ENCODE measurements at regions not wholly inside any gene's neighbourhood (a gene's known extent, or its start where the extent isn't known, plus 50 kb on each side); places are given as distances from the start of the nearest gene placed in this dataset.

DNA sequence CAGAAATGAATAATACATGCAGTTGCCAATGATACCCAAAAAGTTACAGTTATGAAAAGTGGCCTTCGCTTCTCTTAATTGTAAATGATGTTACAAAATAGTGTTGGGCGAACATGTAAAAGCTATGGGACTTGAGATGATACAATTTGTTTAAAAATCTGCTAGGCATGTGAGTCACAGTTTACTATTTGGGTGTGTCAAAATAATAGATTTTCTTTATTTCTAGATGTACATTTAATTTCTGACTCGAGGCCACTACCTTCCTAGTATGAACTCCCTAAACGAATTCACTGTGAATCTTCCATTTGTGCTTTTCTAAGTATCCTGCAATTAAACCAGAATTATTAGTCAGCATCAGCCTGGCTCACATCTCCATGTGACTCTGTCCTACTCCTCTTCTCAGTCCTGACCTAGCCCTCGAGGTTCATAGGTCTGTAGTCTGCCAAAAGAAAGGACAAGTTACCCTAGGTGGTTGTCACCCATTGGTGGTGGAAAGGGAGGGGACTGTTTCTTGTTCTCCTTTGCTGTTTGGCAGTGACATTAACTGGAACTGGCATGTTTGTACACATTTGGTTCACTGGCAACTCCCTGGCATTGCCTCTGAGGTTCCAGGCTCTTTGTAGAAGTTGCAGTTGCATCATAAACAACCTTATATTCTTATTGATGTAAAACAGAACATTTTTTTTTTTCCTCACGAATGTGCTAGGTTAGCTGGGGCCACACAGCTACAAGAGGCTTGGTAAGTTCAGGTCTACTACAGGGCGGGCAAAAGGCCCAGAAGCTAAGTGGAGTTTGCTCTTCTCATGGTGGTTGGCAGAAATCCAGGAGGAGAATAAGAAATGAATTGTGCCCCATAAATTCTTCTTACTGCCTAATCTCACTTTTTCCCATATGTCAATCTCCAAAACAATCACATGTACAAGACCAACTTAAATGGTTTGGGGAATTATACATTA is 746.5 kb upstream of the ADAMTS5 start:
- TF ChIP-seq, protein P1, sequence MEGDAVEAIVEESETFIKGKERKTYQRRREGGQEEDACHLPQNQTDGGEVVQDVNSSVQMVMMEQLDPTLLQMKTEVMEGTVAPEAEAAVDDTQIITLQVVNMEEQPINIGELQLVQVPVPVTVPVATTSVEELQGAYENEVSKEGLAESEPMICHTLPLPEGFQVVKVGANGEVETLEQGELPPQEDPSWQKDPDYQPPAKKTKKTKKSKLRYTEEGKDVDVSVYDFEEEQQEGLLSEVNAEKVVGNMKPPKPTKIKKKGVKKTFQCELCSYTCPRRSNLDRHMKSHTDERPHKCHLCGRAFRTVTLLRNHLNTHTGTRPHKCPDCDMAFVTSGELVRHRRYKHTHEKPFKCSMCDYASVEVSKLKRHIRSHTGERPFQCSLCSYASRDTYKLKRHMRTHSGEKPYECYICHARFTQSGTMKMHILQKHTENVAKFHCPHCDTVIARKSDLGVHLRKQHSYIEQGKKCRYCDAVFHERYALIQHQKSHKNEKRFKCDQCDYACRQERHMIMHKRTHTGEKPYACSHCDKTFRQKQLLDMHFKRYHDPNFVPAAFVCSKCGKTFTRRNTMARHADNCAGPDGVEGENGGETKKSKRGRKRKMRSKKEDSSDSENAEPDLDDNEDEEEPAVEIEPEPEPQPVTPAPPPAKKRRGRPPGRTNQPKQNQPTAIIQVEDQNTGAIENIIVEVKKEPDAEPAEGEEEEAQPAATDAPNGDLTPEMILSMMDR (IDR thresholded peaks at IDR 0.05; ENCODE audit: insufficient read depth, low read length, poor library complexity, severe bottlenecking): no peak
- DNase-seq (ENCODE audit: extremely low read depth, insufficient read length): no peak
- H3K4me3 ChIP-seq (replicated peaks; ENCODE audit: low read depth, low read length): no peak overlapping the region
- no peaks in the 10 kb centered on the region for H3K27me3 ChIP-seq (replicated peaks; ENCODE audit: control insufficient read depth, insufficient read depth, low read length)
- no peaks in the 10 kb centered on the region for H3K36me3 ChIP-seq (ENCODE audit: control insufficient read depth, insufficient read depth, low read length)

DNA sequence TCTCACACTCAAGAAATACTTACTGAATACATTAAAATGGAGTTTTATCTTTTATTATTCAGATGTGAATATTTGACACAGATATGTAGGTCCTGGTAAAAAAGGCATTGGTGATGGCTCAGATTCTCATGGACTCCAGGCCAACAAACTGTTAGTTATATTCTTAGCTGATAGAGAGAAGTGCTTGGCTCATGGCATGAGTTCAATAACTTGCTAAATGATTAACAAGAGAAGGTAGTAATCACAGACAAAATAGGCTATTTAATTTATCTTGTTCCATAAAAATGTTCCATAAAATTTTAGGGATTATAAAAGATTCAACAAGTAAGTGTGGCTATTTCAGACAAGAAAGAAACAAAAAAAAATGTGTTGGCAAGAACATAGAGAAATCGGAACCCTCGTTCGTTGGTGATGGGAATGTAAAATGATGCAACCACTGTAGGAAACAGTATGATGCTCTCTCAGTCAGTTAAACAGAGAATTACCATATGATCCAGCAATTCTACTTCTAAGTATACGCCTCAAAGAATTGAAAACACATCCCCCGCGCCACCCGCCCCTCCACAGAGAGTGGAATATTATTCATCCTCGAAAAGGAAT is 737.8 kb upstream of the ADAMTS5 start:
- H3K27me3 ChIP-seq (replicated peaks; ENCODE audit: control insufficient read depth, insufficient read depth, low read length): no peaks in the 10 kb centered on the region
- no peak for DNase-seq (ENCODE audit: extremely low read depth, insufficient read length)
- H3K4me3 ChIP-seq (replicated peaks; ENCODE audit: low read depth, low read length): no peak overlapping the region
- TF ChIP-seq, protein P1 (IDR thresholded peaks at IDR 0.05; ENCODE audit: insufficient read depth, low read length, poor library complexity, severe bottlenecking): no peak
- H3K36me3 ChIP-seq (ENCODE audit: control insufficient read depth, insufficient read depth, low read length): no peaks in the 10 kb centered on the region

DNA sequence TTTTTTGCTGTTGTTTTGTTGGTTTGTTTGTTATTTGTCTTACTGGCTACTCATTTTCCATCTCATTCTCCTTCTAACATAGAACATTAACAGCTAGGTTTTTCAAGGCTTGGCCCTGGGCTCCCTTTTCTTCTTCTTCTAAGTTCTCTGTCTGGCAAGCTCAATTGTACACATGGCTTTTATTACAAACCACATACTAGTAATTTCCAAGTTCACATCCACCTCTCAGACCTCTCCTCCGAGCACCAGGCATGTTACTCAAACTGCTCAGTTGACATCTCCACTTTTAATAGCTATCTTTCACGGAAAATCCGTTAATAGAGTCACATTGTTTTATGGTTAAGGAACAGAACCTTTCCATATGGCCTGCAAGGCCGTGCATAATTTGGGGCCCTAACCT is 736.9 kb upstream of the ADAMTS5 start:
- no peak overlapping the region for H3K4me3 ChIP-seq (replicated peaks; ENCODE audit: low read depth, low read length)
- TF ChIP-seq, protein P1 (IDR thresholded peaks at IDR 0.05; ENCODE audit: insufficient read depth, low read length, poor library complexity, severe bottlenecking): no peak
- no peak for DNase-seq (ENCODE audit: extremely low read depth, insufficient read length)
- no peaks in the 10 kb centered on the region for H3K36me3 ChIP-seq (ENCODE audit: control insufficient read depth, insufficient read depth, low read length)
- no peaks in the 10 kb centered on the region for H3K27me3 ChIP-seq (replicated peaks; ENCODE audit: control insufficient read depth, insufficient read depth, low read length)

DNA sequence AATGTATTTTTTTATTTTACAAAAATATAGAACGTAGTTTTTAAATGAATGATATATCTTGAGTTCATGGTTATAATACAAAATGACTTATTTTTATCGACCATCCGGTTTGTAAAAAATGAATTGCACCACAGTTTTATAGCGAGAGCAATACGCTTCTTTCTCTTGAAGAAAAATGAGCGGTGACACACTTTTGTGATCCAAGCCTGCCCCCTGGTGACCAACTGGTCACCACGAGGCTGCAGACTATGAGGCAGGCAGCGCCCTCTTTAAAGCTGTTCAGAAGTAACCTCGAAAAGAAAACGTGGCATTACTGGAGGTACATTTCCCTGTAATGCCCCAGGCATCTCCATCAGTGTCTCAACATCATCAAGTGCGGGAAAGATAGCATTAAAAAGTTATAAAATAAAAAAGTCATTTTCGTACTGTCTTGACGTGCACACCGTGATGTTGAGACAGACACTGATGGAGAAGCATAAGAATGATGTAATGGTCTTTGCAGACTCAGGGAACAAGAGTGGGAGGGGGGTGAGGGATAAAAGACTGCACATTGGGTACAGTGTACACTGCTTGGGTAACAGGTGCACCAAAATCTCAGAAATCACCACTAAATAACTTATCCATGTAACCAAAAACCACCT is 734.2 kb upstream of the ADAMTS5 start:
- Histone ChIP-seq H3K4me3 (replicated peaks; ENCODE audit: low read depth, low read length) (no peak overlapping the region), H3K36me3 (ENCODE audit: control insufficient read depth, insufficient read depth, low read length) (no peaks in the 10 kb centered on the region), H3K27me3 (replicated peaks; ENCODE audit: control insufficient read depth, insufficient read depth, low read length) (no peaks in the 10 kb centered on the region)
- TF ChIP-seq, protein P1 (IDR thresholded peaks at IDR 0.05; ENCODE audit: insufficient read depth, low read length, poor library complexity, severe bottlenecking): peak; percentile 56
- no peak for DNase-seq (ENCODE audit: extremely low read depth, insufficient read length)

DNA sequence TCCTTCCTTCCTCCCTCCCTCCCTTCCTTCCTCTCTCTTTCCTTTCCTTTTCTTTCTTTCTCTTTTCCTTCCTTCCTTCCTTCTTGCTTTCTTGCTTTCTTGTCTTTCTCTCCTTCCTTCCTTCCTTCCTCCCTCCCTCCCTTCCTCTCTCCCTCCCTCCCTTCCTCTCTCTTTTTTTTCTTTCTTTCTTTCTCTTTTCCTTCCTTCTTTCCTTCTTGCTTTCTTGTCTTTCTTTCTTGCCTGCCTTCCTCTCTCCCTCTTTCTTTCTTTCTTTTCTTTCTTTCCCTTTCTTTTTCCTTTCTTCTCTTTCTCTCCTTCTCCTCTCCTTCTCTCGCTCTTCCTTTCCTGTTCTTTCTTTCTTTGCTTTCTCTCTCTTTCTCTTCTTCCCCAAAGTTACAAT is 728.4 kb upstream of the ADAMTS5 start:
- no peaks in the 10 kb centered on the region for H3K36me3 ChIP-seq (ENCODE audit: control insufficient read depth, insufficient read depth, low read length)
- TF ChIP-seq, protein P1 (IDR thresholded peaks at IDR 0.05; ENCODE audit: insufficient read depth, low read length, poor library complexity, severe bottlenecking): no peak
- DNase-seq (ENCODE audit: extremely low read depth, insufficient read length): no peak
- no peaks in the 10 kb centered on the region for H3K27me3 ChIP-seq (replicated peaks; ENCODE audit: control insufficient read depth, insufficient read depth, low read length)
- no peak overlapping the region for H3K4me3 ChIP-seq (replicated peaks; ENCODE audit: low read depth, low read length)
